PC-3 (cell line): ENCODE measurements at regions not wholly inside any gene's neighbourhood (a gene's known extent, or its start where the extent isn't known, plus 50 kb on each side); places are given as distances from the start of the nearest gene placed in this dataset.

Experiments
- ATAC-seq: fragments of 200-7000 bp; cut with Tn5 transposase; 2 replicates; pipeline ENCODE4 v1.9.1; 2020; ENCODE audit warnings: mild to moderate bottlenecking, moderate library complexity
- BruUV-seq: library from RNA; stranded (reverse); fragments of 400-500 nt; replicated peaks from 2 replicates; lab custom pipeline; 2021; lab: Mats Ljungman, UMichigan
- CTCF ChIA-PET: fragments of 300-600 bp; sonication (Branson Sonifier 250); formaldehyde crosslinking; loops from one replicate; lab custom pipeline; 2022; ENCODE audit warnings: antibody characterized with exemption; lab: Charles Lee
- POLR2A ChIA-PET: fragments of 300-600 bp; sonication (Branson Sonifier 250); formaldehyde crosslinking; loops from one replicate; lab custom pipeline; 2022; ENCODE audit warnings: antibody characterized with exemption; ENCODE audit not compliant: unreplicated experiment; lab: Charles Lee
- DNase-seq: peaks from one replicate; pipeline ENCODE4 v3.0.0-alpha.2; 2015
- H2AFZ ChIP-seq: fragments of 300-600 bp; sonication (generic); 2 replicates; pipeline ENCODE4 v1.6.0; 2016; ENCODE audit warnings: antibody characterized with exemption, low read length
- H3F3A ChIP-seq: fragments of 300-600 bp; sonication (generic); one replicate; pipeline ENCODE4 v1.6.0; 2017; ENCODE audit warnings: antibody characterized with exemption, low read length, control low read depth, mild to moderate bottlenecking; ENCODE audit not compliant: unreplicated experiment
- H3K27ac ChIP-seq: fragments of 300-600 bp; sonication (generic); 2 replicates; pipeline ENCODE4 v1.5.1; 2016; ENCODE audit warnings: mild to moderate bottlenecking, low read length
- H3K27me3 ChIP-seq: fragments of 300-600 bp; sonication (generic); 2 replicates; pipeline ENCODE4 v1.6.1; 2016; ENCODE audit warnings: low read length, mixed read lengths
- H3K36me3 ChIP-seq: fragments of 300-600 bp; sonication (generic); 2 replicates; pipeline ENCODE4 v1.6.1; 2016; ENCODE audit warnings: low read depth, mixed run types, low read length, mixed read lengths
- H3K4me1 ChIP-seq: fragments of 300-600 bp; sonication (generic); 2 replicates; pipeline ENCODE4 v1.5.1; 2016; ENCODE audit warnings: low read length; ENCODE audit not compliant: insufficient read depth
- H3K4me2 ChIP-seq: fragments of 300-600 bp; sonication (generic); 2 replicates; pipeline ENCODE4 v1.6.0; 2016; ENCODE audit warnings: low read length
- H3K4me3 ChIP-seq: fragments of 300-600 bp; sonication (generic); 2 replicates; pipeline ENCODE4 v1.5.1; 2016; ENCODE audit warnings: mild to moderate bottlenecking, low read length, mixed read lengths
- H3K79me2 ChIP-seq: fragments of 300-600 bp; sonication (generic); 2 replicates; pipeline ENCODE4 v1.6.1; 2017; ENCODE audit warnings: low read length, mixed read lengths
- H3K9ac ChIP-seq: fragments of 300-600 bp; sonication (generic); 2 replicates; pipeline ENCODE4 v1.6.0; 2016; ENCODE audit warnings: mild to moderate bottlenecking, low read length
- H3K9me2 ChIP-seq: fragments of 300-600 bp; sonication (generic); replicated peaks from 2 replicates; pipeline ENCODE4 v1.6.1; 2016; ENCODE audit warnings: mixed run types, low read length, mixed read lengths
- H3K9me3 ChIP-seq: fragments of 300-600 bp; sonication (generic); 2 replicates; pipeline ENCODE4 v1.6.1; 2016; ENCODE audit warnings: low read length, mixed read lengths
- H4K20me1 ChIP-seq: fragments of 300-600 bp; sonication (generic); 2 replicates; pipeline ENCODE4 v1.6.1; 2016; ENCODE audit warnings: low read length, mixed read lengths
- EZH2 ChIP-seq: fragments of 300-600 bp; sonication (generic); IDR thresholded peaks from one replicate; pipeline ENCODE4 v1.6.1; 2017; ENCODE audit warnings: antibody characterized with exemption, mild to moderate bottlenecking, low read length; ENCODE audit not compliant: unreplicated experiment
- EZH2phosphoT487 ChIP-seq: fragments of 300-600 bp; sonication (generic); IDR thresholded peaks from 2 replicates; pipeline ENCODE4 v1.6.1; 2018; ENCODE audit warnings: mild to moderate bottlenecking, antibody characterized with exemption, low read length, borderline replicate concordance
- intact Hi-C: fragments of 100-400 bp; cut with micrococcal nuclease; formaldehyde crosslinking; loops from 2 replicates; pipeline ENCODE4 v1.9.0; 2023
- TF ChIP-seq, protein P1 (sequence below): fragments of 300-600 bp; sonication (generic); conservative IDR thresholded peaks from 2 replicates; pipeline ENCODE4 v1.5.1; 2017; ENCODE audit warnings: antibody characterized with exemption, low read depth, mild to moderate bottlenecking, low read length

GRCh38 chr10:117778241-117778640 lies 235.7 kb downstream of the EMX2 start:
- no peak overlapping the region for H3K9ac ChIP-seq
- TF ChIP-seq, protein P1, sequence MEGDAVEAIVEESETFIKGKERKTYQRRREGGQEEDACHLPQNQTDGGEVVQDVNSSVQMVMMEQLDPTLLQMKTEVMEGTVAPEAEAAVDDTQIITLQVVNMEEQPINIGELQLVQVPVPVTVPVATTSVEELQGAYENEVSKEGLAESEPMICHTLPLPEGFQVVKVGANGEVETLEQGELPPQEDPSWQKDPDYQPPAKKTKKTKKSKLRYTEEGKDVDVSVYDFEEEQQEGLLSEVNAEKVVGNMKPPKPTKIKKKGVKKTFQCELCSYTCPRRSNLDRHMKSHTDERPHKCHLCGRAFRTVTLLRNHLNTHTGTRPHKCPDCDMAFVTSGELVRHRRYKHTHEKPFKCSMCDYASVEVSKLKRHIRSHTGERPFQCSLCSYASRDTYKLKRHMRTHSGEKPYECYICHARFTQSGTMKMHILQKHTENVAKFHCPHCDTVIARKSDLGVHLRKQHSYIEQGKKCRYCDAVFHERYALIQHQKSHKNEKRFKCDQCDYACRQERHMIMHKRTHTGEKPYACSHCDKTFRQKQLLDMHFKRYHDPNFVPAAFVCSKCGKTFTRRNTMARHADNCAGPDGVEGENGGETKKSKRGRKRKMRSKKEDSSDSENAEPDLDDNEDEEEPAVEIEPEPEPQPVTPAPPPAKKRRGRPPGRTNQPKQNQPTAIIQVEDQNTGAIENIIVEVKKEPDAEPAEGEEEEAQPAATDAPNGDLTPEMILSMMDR, result no peak
- TF ChIP-seq EZH2 (no peak), EZH2phosphoT487 (no peak)
- POLR2A ChIA-PET, result no interaction called here
- no peaks in the 10 kb centered on the region for H3F3A ChIP-seq
- ATAC-seq (no peak), DNase-seq (no peak)
- H3K9me2 ChIP-seq, result no peaks in the 10 kb centered on the region
- H3K79me2 ChIP-seq, result no peaks in the 10 kb centered on the region
- H3K4me3 ChIP-seq, result no peak overlapping the region
- H4K20me1 ChIP-seq, result no peaks in the 10 kb centered on the region
- no peaks in the 10 kb centered on the region for H3K36me3 ChIP-seq
- peaks cover 49% of the 10 kb centered on the region for H3K27me3 ChIP-seq
- BruUV-seq, result no TSS peak
- intact Hi-C loops, result no loop called here
- H3K4me1 ChIP-seq, result no peaks in the 10 kb centered on the region
- no peaks in the 10 kb centered on the region for H3K9me3 ChIP-seq
- H3K27ac ChIP-seq, result no peak overlapping the region
- H2AFZ ChIP-seq, result no peak overlapping the region
- H3K4me2 ChIP-seq, result no peak overlapping the region
- CTCF ChIA-PET, result no interaction called here

DNA sequence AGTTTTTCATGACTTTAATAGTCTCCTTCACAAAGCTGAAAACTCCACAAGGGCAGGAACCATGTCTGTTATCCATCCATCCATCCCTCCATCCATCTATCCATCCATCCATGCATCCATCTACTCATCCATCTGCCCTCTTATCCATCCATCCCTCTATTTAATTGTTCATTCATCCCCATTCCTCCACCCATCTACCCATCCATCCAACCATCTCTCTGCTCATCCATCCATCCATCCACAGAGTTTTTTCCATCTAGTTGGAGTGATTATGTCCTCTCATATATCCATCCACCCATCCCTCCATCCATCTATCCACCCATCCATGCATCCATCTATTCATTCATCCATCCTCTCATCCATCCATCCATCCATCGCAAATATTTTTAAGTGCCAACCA lies 237.9 kb downstream of the EMX2 start:
- H3K4me3 ChIP-seq, result no peak overlapping the region
- no peaks in the 10 kb centered on the region for H3K36me3 ChIP-seq
- no peaks in the 10 kb centered on the region for H3K9me3 ChIP-seq
- intact Hi-C loops, result no loop called here
- H3F3A ChIP-seq, result no peaks in the 10 kb centered on the region
- DNase-seq (no peak), ATAC-seq (no peak)
- no peak overlapping the region for H3K27ac ChIP-seq
- no peak overlapping the region for H3K9ac ChIP-seq
- no TSS peak for BruUV-seq
- no peaks in the 10 kb centered on the region for H4K20me1 ChIP-seq
- POLR2A ChIA-PET, result no interaction called here
- TF ChIP-seq, protein P1, result no peak
- TF ChIP-seq EZH2phosphoT487 (no peak), EZH2 (no peak)
- H3K27me3 ChIP-seq, result peaks cover 48% of the 10 kb centered on the region
- H2AFZ ChIP-seq, result no peak overlapping the region
- CTCF ChIA-PET, result no interaction called here
- H3K79me2 ChIP-seq, result no peaks in the 10 kb centered on the region
- H3K4me1 ChIP-seq, result no peaks in the 10 kb centered on the region
- no peaks in the 10 kb centered on the region for H3K9me2 ChIP-seq
- no peak overlapping the region for H3K4me2 ChIP-seq

- H3K79me2 ChIP-seq, result no peaks in the 10 kb centered on the region
- no peaks in the 10 kb centered on the region for H3F3A ChIP-seq
- BruUV-seq, result no TSS peak
- ChIA-PET CTCF (no interaction called here), POLR2A (no interaction called here)
- no peaks in the 10 kb centered on the region for H3K4me1 ChIP-seq
- H3K36me3 ChIP-seq, result no peaks in the 10 kb centered on the region
- DNase-seq (no peak), ATAC-seq (no peak)
- H3K4me3 ChIP-seq, result no peak overlapping the region
- H3K27ac ChIP-seq, result no peak overlapping the region
- H3K4me2 ChIP-seq, result no peak overlapping the region
- peaks cover 45% of the 10 kb centered on the region for H3K27me3 ChIP-seq
- no peaks in the 10 kb centered on the region for H4K20me1 ChIP-seq
- TF ChIP-seq, protein P1, result no peak
- no peak for TF ChIP-seq EZH2
- no peak for TF ChIP-seq EZH2phosphoT487
- H3K9me2 ChIP-seq, result no peaks in the 10 kb centered on the region
- H2AFZ ChIP-seq, result no peak overlapping the region
- H3K9ac ChIP-seq, result no peak overlapping the region
- no peaks in the 10 kb centered on the region for H3K9me3 ChIP-seq
- intact Hi-C loops, result no loop called here
These were observed 238.8 kb downstream of the EMX2 start for GRCh38 chr10:117781216-117781831.
